Amniotic epithelial cell (primary cell): ENCODE measurements at regions not wholly inside any gene's neighbourhood (a gene's known extent, or its start where the extent isn't known, plus 50 kb on each side); places are given as distances from the start of the nearest gene placed in this dataset.
A peak's percentile ranks its signal among the peaks of the same experiment; 100 is the strongest.
"Not testable (repeated sequence)": the region's sequence is repeated elsewhere in the genome, so short reads cannot be mapped to it uniquely, and the experiment has no call there.

ENCODE experiments used
- DNase-seq: peaks from one replicate; pipeline ENCODE4 v3.0.0-alpha.2; 2010; ENCODE audit warnings: low read depth

- no peak for DNase-seq
Observed at GRCh38 chr22:44650806-44651205, 51.2 kb upstream of the PRR5 start.

GRCh38 chr22:44648821-44649565 is 53.0 kb upstream of the PRR5 start:
- DNase-seq = peak; percentile 86

GRCh38 chr22:44648085-44648820 is 53.8 kb upstream of the PRR5 start:
- DNase-seq = no peak

GRCh38 chr22:44647141-44647540 is 54.9 kb upstream of the PRR5 start:
- DNase-seq = no peak

GRCh38 chr22:44646668-44647067 is 55.3 kb upstream of the PRR5 start:
- DNase-seq = no peak

GRCh38 chr22:44646141-44646540 is 55.9 kb upstream of the PRR5 start:
- no peak for DNase-seq

- DNase-seq = no peak
Observed at GRCh38 chr22:44645531-44645930, 56.5 kb upstream of the PRR5 start.

GRCh38 chr22:44645083-44645482 is 56.9 kb upstream of the PRR5 start:
- no peak for DNase-seq

- not testable (repeated sequence) for DNase-seq
Observed at GRCh38 chr22:44643526-44644101, 58.4 kb upstream of the PRR5 start.

- no peak for DNase-seq
Observed at GRCh38 chr22:44642096-44642644, 59.8 kb upstream of the PRR5 start.

GRCh38 chr22:44640618-44641155 is 61.3 kb upstream of the PRR5 start:
- no peak for DNase-seq

GRCh38 chr22:44639891-44640617 is 62.0 kb upstream of the PRR5 start:
- DNase-seq = no peak

- no peak for DNase-seq
Observed at GRCh38 chr22:44638971-44639760, 62.8 kb upstream of the PRR5 start.

GRCh38 chr22:44636502-44637206 is 65.3 kb upstream of the PRR5 start:
- DNase-seq = not testable (repeated sequence)

- not testable (repeated sequence) for DNase-seq
Observed at GRCh38 chr22:44635567-44635966, 66.4 kb upstream of the PRR5 start.

GRCh38 chr22:44634426-44635321 is 67.3 kb upstream of the PRR5 start:
- no peak for DNase-seq

- DNase-seq = no peak
Observed at GRCh38 chr22:44633647-44634046, 68.4 kb upstream of the PRR5 start.

GRCh38 chr22:44632541-44633396 is 69.2 kb upstream of the PRR5 start:
- no peak for DNase-seq
